ENCODE measurements at regions not wholly inside any gene's neighbourhood (a gene's known extent, or its start where the extent isn't known, plus 50 kb on each side); places are given as distances from the start of the nearest gene placed in this dataset.

DNA sequence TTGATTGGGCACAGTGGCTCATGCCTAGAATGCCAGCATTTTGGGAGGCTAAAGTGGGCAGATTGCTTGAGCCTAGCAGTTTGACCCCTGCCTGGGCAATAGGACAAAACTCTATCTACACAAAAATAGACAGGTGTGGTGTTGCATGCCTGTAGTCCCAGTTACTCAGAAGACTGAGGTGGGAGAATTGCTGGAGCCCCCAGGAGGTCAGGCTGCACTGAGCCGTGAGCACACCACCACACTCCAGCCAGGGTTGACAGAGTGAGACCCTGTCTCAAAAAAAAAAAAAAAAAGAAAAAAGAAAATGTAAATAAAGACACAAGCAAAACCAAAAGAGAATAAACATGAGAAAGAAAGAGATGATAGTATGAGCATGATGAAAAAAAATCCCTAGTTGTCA, 802.4 kb upstream of the ANO3 start:
- no peak for TF ChIP-seq JUN (CRISPR knock-in tag; IDR thresholded peaks at IDR 0.05)
- no peak for TF ChIP-seq ZNF671 (CRISPR knock-in tag; IDR thresholded peaks at IDR 0.05)
- TF ChIP-seq ZNF423 (CRISPR knock-in tag; IDR thresholded peaks at IDR 0.05): no peak
- no peak for TF ChIP-seq EMX1 (CRISPR knock-in tag; IDR thresholded peaks at IDR 0.05)
- TF ChIP-seq SP1 (CRISPR knock-in tag; conservative IDR thresholded peaks at IDR 0.05): no peak
- TF ChIP-seq, protein P1, sequence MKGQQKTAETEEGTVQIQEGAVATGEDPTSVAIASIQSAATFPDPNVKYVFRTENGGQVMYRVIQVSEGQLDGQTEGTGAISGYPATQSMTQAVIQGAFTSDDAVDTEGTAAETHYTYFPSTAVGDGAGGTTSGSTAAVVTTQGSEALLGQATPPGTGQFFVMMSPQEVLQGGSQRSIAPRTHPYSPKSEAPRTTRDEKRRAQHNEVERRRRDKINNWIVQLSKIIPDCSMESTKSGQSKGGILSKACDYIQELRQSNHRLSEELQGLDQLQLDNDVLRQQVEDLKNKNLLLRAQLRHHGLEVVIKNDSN (CRISPR knock-in tag; IDR thresholded peaks at IDR 0.05): no peak
- TF ChIP-seq E2F5 (CRISPR knock-in tag; IDR thresholded peaks at IDR 0.05): no peak
- TF ChIP-seq NR1H2 (CRISPR knock-in tag; IDR thresholded peaks at IDR 0.05): no peak
- no peak for TF ChIP-seq KAT7 (CRISPR knock-in tag; IDR thresholded peaks at IDR 0.05; ENCODE audit: borderline replicate concordance)
- no peak for TF ChIP-seq ZNF121 (CRISPR knock-in tag; IDR thresholded peaks at IDR 0.05)
- TF ChIP-seq HMGA2 (CRISPR knock-in tag; IDR thresholded peaks at IDR 0.05): no peak
- no peak for TF ChIP-seq CTCF (IDR thresholded peaks at IDR 0.05)
- TF ChIP-seq GABPB1 (CRISPR knock-in tag; IDR thresholded peaks at IDR 0.05): no peak
- no peak for TF ChIP-seq GRHL2 (CRISPR knock-in tag; IDR thresholded peaks at IDR 0.05; ENCODE audit: insufficient replicate concordance, severe bottlenecking)
- TF ChIP-seq, protein P2, sequence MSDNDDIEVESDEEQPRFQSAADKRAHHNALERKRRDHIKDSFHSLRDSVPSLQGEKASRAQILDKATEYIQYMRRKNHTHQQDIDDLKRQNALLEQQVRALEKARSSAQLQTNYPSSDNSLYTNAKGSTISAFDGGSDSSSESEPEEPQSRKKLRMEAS (CRISPR knock-in tag; IDR thresholded peaks at IDR 0.05): no peak
- TF ChIP-seq ESRRA (CRISPR knock-in tag; IDR thresholded peaks at IDR 0.05; ENCODE audit: borderline replicate concordance): no peak
- no peak for TF ChIP-seq OVOL2 (CRISPR knock-in tag; IDR thresholded peaks at IDR 0.05; ENCODE audit: borderline replicate concordance)
- TF ChIP-seq E2F1 (CRISPR knock-in tag; IDR thresholded peaks at IDR 0.05): no peak
- POLR2A ChIA-PET: no interaction called here
- DNase-seq (ENCODE audit: low spot score): no peak
- Mint-ChIP-seq H3K36me3 (peaks cover 3% of the 10 kb centered on the region; the same call in 1 of the 2 replicates), H3K27ac (no peak overlapping the region), H3K9me3 (peaks cover 9% of the 10 kb centered on the region), H3K4me1 (peaks cover 10% of the 10 kb centered on the region), H3K4me3 (no peak overlapping the region), H3K27me3 (ENCODE audit: low read depth) (no peaks in the 10 kb centered on the region)
- peak; percentile 67 for ATAC-seq
- CTCF ChIA-PET: no interaction called here

DNA sequence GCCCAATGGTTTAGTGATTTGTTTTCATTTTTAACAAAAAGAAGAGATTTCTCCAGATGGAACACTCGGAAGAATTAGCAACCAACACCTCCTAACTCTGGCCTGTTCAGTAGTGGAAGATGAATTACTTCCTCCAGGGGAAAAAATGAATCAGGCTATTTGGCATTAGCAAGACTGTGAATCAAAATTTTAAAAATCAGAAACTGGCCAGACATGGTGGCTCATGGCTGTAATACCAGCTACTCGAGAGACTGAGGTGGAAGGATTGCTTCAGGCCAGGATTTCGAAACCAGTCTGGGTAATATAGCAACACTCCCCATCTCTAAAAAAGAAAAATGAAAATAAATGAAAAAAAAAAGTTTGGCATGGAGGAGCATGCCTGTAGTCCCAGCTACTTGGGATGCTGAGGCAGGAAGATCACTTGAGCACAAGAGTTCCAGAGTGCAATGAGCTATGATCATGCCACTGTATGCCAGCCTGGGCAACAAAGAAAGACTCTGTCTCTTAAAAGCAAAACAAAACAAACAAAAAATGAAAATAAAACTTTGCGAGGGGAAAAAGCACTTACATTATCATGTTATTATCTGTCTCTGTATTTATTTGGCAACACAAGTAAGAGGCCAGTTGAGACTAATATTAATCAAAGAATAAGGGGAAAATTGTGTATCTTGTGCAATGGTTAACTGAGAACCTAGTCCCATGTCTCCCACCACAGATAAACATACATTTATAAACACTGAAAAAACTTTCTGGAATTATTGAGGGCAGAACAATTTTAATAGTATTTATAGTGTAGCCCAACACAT, 796.3 kb upstream of the ANO3 start:
- Mint-ChIP-seq H3K36me3 (peaks cover 3% of the 10 kb centered on the region; the same call in 1 of the 2 replicates), H3K4me3 (no peak overlapping the region), H3K27ac (no peak overlapping the region), H3K9me3 (peaks cover 21% of the 10 kb centered on the region), H3K4me1 (no peaks in the 10 kb centered on the region), H3K27me3 (ENCODE audit: low read depth) (no peaks in the 10 kb centered on the region)
- TF ChIP-seq HMGA2 (CRISPR knock-in tag; IDR thresholded peaks at IDR 0.05) (no peak), TCF7 (CRISPR knock-in tag; IDR thresholded peaks at IDR 0.05; ENCODE audit: low read depth) (no peak), FOXP1 (CRISPR knock-in tag; IDR thresholded peaks at IDR 0.05; ENCODE audit: borderline replicate concordance) (no peak), ZNF416 (CRISPR knock-in tag; IDR thresholded peaks at IDR 0.05) (no peak), JUN (CRISPR knock-in tag; IDR thresholded peaks at IDR 0.05) (no peak)
- TF ChIP-seq, protein P3, sequence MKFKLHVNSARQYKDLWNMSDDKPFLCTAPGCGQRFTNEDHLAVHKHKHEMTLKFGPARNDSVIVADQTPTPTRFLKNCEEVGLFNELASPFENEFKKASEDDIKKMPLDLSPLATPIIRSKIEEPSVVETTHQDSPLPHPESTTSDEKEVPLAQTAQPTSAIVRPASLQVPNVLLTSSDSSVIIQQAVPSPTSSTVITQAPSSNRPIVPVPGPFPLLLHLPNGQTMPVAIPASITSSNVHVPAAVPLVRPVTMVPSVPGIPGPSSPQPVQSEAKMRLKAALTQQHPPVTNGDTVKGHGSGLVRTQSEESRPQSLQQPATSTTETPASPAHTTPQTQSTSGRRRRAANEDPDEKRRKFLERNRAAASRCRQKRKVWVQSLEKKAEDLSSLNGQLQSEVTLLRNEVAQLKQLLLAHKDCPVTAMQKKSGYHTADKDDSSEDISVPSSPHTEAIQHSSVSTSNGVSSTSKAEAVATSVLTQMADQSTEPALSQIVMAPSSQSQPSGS (CRISPR knock-in tag; IDR thresholded peaks at IDR 0.05; ENCODE audit: borderline replicate concordance, low read depth): no peak
- DNase-seq (ENCODE audit: low spot score) (no peak), ATAC-seq (no peak)
- ChIA-PET CTCF (no interaction called here), POLR2A (no interaction called here)
